GM12874 (cell line): ENCODE measurements at regions not wholly inside any gene's neighbourhood (a gene's known extent, or its start where the extent isn't known, plus 50 kb on each side); places are given as distances from the start of the nearest gene placed in this dataset.

ENCODE experiments used
- TF ChIP-seq, protein P1 (sequence below): IDR thresholded peaks from 2 replicates; pipeline ENCODE4 v1.5.1; 2011; ENCODE audit warnings: low read depth, mild to moderate bottlenecking, control low read depth, low read length, moderate library complexity; ENCODE audit not compliant: insufficient read depth

DNA sequence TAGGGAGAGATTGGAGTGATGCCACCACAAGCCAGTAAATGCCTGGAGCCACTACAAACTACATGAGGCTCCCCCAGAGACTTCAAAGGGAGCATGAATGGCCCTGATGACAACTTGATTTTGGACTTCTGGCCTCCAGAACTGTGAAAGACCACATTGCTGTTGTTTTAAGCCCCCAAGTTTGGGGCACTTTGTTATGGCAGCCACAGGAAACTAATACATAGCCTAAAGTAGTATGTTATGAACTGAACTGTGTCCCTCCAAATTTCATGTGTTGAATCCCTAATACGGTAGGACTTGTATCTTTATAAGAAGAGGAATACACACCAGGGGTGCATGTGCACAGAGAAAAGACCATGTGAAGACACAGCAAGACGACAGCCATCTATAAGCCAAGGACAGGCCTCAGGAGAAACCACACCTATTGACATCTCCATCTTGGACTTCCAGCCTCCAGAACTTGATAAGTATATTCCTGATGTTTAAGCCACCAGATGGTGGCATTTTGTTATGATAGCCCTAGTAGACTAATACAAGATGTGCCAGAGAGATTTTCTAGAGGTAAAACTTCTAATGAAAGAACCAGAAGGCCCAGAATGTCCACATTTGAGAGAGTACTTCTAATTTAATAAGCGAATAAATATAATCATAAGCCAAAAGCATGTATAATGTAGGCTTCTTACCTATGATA lies 127.1 kb upstream of the BMP4 start:
- TF ChIP-seq, protein P1, sequence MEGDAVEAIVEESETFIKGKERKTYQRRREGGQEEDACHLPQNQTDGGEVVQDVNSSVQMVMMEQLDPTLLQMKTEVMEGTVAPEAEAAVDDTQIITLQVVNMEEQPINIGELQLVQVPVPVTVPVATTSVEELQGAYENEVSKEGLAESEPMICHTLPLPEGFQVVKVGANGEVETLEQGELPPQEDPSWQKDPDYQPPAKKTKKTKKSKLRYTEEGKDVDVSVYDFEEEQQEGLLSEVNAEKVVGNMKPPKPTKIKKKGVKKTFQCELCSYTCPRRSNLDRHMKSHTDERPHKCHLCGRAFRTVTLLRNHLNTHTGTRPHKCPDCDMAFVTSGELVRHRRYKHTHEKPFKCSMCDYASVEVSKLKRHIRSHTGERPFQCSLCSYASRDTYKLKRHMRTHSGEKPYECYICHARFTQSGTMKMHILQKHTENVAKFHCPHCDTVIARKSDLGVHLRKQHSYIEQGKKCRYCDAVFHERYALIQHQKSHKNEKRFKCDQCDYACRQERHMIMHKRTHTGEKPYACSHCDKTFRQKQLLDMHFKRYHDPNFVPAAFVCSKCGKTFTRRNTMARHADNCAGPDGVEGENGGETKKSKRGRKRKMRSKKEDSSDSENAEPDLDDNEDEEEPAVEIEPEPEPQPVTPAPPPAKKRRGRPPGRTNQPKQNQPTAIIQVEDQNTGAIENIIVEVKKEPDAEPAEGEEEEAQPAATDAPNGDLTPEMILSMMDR = no peak

DNA sequence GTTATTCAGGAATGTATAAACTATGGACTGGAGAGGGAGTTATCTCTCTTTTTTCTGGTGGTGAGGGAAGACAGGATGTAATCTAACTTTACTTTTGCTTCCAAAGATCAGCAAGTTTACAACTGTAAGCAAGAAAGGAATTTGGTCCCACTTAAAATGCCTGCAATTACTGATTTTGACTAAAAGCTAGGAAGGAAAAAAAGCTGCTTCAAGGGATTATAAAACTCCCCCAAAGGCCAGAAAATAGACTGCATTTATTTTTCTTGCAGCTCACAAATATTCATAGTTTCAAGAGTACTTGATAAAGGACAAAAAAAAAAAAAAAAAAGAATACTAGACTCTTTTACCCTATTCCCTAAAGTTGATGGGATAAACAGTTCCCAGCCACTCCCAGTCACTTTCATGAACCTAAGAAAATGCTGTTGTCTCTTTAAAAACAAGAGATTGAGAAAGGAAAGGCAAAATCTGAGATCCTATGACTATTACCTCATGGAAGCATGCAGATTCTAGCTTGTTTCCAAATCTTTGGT lies 128.7 kb upstream of the BMP4 start:
- TF ChIP-seq, protein P1 = no peak

- TF ChIP-seq, protein P1 = no peak
Observed at GRCh38 chr14:54085841-54086240, 129.2 kb upstream of the BMP4 start.

GRCh38 chr14:54086767-54087166 lies 130.1 kb upstream of the BMP4 start:
- TF ChIP-seq, protein P1 = no peak

DNA sequence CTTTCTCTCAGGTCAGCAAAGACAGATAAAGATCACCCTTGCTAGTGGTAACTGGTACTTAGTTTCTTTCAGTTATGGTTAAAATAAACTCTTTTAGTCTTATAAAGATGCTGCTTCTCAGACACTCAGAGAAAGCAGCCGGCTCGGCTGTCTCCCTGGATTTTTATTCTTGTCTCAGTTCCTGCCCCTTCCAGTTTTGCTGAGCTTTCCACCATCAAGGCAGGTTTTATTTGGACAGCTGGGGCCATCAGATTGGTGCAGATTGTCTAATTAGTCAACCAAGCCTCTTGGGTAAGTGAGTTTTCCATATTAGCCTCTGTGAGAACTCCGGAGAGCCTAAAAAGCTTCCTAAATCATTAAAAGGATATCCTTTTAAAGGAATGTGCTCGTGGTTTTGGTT lies 130.8 kb upstream of the BMP4 start:
- TF ChIP-seq, protein P1 = no peak

DNA sequence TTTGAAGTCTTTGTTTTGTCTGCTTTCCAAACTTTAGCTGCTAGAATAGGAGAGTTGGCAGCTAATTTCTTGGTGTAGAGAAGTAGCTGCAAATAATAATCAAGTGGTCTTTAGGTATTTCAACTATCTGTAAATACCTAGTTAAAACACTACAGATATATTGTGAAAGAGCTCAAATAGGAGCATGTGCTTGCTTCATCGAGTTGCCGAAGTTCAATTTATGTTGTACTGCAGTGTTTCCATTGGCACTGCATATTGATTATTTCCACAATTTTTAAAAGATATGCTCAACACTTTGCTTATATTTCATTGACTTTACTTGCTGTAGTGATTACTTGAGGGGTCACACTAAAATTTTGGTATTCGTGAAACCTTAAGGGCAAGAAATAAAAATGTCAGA lies 131.6 kb upstream of the BMP4 start:
- TF ChIP-seq, protein P1 = no peak

GRCh38 chr14:54090274-54090673 lies 133.6 kb upstream of the BMP4 start:
- TF ChIP-seq, protein P1 = no peak
